Right kidney (tissue), 1 donor: ENCODE measurements at regions not wholly inside any gene's neighbourhood (a gene's known extent, or its start where the extent isn't known, plus 50 kb on each side); places are given as distances from the start of the nearest gene placed in this dataset.
A peak's percentile ranks its signal among the peaks of the same experiment; 100 is the strongest.

Experiments used
- DNase-seq: peaks from one replicate; pipeline ENCODE4 v3.0.0-alpha.2; 2016

GRCh38 chr2:238963161-238963970 lies 115.5 kb downstream of the TWIST2 start:
- DNase-seq = no peak

GRCh38 chr2:238963971-238964328 lies 116.1 kb downstream of the TWIST2 start:
- no peak for DNase-seq

DNA sequence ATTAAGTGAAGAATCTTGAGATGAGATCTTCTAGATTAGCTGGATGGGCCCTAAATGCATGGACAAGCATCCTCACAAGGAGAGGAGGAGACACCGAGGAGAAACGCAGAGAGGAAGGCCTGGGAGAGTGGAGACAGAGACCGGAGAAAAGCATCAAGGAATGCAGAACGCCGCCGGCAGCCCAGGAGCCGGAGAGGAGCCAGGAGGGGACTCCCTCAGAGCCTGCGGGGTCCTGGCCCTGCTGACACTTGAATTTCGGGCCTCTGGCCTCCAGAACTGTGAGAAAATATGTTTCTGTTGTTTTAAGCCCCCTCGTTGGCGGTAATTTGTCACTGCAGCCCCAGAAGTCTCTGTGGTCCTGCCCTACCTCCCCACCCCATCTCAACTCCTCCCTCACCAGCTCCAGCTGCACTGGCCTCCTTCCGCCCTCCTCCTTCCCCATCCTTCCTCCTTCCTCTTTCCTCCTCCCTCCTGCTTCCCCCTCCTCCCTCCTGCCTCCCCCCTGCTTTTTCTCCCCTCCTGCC lies 116.7 kb downstream of the TWIST2 start:
- no peak for DNase-seq

DNA sequence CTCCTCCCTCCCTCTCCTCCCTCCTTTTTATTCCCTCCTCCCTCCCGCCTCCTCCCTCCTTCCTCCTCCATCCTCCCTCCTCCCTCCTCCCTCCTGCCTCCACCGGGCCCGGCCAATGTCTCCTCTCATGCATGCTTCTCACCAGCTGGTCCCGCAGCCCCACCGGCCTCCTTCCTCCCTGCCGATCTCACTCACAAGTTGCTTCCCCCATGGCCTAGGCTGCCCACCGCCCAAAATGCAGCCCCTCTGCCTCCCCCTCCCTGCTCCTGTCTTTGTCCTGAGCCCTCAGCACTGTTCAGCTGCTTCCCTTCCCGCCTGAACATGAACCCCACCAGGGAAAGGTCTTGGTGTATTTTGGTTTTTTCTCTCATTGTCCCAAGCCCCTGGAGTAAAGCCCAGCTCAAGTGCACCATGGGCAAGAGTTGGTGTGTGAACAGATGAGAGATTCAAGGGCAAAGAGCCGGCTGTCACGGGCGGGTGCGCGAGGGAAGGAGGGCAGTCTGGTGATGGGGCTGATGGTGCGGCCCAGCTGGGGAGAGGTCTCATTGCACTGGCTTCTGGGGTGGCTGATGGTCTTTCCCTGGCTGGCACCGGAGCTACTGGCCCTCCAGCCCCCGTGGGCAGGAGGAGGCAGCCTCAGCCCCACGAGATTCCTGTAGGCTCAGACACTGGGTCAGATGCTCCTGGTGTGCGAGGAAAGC lies 117.6 kb downstream of the TWIST2 start:
- DNase-seq = no peak

GRCh38 chr2:238966072-238966937 lies 118.4 kb downstream of the TWIST2 start:
- DNase-seq = no peak

- DNase-seq = no peak
These were observed 119.4 kb downstream of the TWIST2 start for GRCh38 chr2:238967031-238967977.

DNA sequence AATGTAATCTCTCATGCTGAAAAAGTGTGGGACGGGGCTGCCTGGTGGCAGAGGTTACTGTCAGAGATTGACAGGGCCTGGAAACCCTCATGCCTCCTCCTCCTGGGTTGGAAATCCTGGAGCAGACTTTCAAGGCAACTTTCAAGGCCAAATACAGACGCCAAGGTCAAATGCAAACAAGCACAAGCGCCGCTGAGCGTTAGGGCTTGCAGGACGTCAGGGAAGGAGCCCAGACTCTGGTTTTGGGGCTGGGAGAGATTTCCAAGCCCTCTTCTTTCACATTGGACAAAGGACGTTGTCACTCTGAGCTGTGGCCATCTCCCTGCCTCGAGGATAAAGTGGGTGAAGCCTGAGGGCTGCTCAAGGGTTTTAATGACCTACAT lies 120.1 kb downstream of the TWIST2 start:
- no peak for DNase-seq

- DNase-seq = no peak
These were observed 120.9 kb downstream of the TWIST2 start for GRCh38 chr2:238968616-238969384.

DNA sequence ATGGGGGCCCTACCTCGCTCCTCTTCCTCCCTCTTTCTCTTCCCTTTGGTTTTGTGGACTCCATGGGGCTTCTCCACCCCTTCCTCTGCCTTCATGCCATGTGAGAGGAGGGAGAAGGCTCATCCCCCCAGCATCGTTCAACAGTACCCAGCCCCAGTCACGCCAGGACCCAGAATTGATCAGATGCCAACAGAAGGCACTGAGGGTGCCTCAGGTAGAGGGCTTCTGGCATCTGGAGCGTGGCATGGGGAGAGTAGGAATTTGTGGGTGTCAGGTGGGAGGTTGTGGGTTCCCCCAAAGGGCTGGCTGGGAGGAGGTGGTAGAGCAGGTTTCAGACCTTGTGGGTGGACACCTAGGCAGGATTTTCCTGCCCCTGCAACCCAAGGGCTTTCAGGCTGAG lies 122.0 kb downstream of the TWIST2 start:
- no peak for DNase-seq

DNA sequence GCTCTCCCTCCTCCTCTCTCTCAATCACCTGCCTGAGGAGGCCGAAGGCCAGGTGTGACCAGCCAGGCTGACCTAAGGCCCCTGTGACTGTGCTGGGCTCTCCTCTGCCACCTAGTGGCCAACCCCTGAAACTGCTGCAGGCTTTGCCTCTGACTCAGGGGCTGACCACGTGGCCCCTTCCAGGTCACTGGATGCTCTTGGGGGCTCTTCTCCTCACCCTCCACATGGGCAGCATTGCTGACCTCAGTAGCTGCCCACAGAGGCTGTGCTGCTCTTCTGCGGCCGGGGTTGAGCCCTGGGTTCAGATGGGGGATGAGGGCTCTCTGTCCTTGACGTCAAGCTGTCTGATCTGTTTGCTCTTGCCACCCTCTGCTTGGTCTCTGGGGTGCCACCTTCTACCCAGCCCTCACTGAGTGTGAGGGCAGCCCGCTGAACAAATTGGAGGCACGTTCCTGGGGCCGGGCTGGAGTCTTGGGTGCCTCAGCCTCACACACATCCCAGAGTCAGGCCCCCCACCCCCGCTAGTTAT lies 122.7 kb downstream of the TWIST2 start:
- DNase-seq = peak; percentile 63

- DNase-seq = no peak
These were observed 123.6 kb downstream of the TWIST2 start for GRCh38 chr2:238971318-238972145.

DNA sequence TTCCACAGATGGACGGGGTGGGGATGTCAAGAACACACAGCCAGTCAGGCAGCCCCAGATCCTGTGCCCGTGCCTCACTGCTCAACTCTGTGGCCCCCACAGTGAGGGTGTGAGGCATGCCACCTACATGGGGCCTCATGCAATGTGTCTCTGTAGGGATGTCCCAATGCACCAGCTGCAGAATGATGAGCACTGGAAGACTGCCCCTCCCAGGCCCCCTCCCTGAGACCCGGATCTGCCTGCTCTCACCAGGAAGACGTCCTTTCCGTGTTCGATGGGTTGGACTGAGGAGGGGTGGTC lies 124.2 kb downstream of the TWIST2 start:
- no peak for DNase-seq

GRCh38 chr2:238973038-238973739 lies 125.3 kb downstream of the TWIST2 start:
- DNase-seq = no peak

GRCh38 chr2:238974081-238974480 lies 126.2 kb downstream of the TWIST2 start:
- DNase-seq = no peak

DNA sequence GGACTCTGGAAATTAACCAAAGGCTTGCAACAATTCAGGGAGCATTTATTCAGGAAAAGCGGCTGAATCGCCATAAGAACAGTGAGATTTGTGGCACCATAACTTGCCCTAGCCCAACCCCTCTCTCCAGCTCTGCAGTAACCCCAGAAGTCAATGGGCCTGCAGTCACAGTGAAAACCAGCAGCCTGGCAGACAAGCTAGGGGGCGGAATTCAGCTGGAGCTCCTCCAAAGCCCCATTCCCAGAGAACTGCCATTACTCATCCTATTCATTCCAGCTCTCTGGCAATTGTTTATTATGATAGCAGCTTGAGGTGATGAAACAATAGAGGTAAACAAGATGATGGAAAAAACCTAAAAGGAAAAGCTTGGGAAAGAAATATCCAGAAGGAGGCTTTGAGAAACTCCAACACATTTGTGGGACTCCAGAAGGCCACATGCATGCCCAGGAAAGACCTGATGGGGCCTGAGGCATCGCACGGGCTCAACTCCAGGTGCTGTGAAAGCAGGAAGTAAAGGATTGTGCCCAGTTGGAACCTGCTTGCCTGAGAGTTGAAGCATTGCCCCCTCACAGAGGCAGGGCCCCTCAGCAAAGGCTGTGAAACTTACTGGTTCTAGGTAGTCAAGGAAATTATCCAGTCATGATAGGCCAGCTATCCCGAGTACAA lies 126.7 kb downstream of the TWIST2 start:
- no peak for DNase-seq

GRCh38 chr2:238975408-238975807 lies 127.5 kb downstream of the TWIST2 start:
- no peak for DNase-seq

- no peak for DNase-seq
These were observed 130.6 kb downstream of the TWIST2 start for GRCh38 chr2:238978497-238978896.

DNA sequence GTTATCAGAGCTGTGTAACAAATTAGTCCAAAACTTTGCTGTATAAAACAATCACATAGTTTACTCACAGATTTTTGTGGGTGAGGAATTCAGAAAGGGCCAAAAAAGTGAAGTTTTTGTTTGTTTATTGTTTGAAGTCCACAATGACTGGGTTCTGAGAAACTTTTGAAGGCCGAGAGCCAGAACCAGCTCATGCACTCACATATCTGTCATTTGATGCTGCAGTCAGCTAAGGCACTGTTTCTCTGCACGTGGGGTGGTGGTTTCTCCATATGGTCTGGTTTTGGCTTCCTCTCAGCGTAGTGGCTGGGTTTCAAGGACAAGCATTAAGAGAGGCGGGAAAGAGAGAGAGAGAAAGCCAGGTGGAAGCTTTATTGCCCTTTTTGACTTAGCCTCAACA lies 131.8 kb downstream of the TWIST2 start:
- DNase-seq = no peak
